Vagina (tissue), 2 donors: ENCODE measurements at regions not wholly inside any gene's neighbourhood (a gene's known extent, or its start where the extent isn't known, plus 50 kb on each side); places are given as distances from the start of the nearest gene placed in this dataset.

Experiments
- DNase-seq, 2 donors: peaks; one replicate each; pipeline ENCODE4 v3.0.0-alpha.2; 2017; ENCODE audit errors: extremely low spot score in 2 of 2
- H3K27ac ChIP-seq: fragments of 200-600 bp; sonication (generic); one replicate; pipeline ENCODE4 v1.5.1; 2019
- H3K27me3 ChIP-seq: fragments of 200-600 bp; sonication (generic); one replicate; pipeline ENCODE4 v1.5.1; 2019
- H3K36me3 ChIP-seq, 2 donors: fragments of 200-600 bp; sonication (generic); one replicate each; pipeline ENCODE4 v1.5.1; 2017 to 2019
- H3K4me1 ChIP-seq: fragments of 200-600 bp; sonication (generic); one replicate; pipeline ENCODE4 v1.5.1; 2019
- H3K4me3 ChIP-seq, 2 donors: fragments of 200-600 bp; sonication (generic); 1 replicate in 1 of 2; 2 replicates in 1 of 2; pipeline ENCODE4 v1.5.1; 2016 to 2019
- H3K9me3 ChIP-seq: fragments of 200-600 bp; sonication (generic); one replicate; pipeline ENCODE4 v1.5.1; 2019
- POLR2A ChIP-seq, 2 donors: fragments of 450-650 bp; IDR thresholded peaks; one replicate each; pipeline ENCODE4 v1.6.1; 2017; ENCODE audit warnings: antibody characterized with exemption in 2 of 2, mild to moderate bottlenecking in 2 of 2, moderate library complexity in 2 of 2
- POLR2AphosphoS5 ChIP-seq, 2 donors: sonication (generic); formaldehyde crosslinking; IDR thresholded peaks; one replicate each; pipeline ENCODE4 v1.9.0; 2017; ENCODE audit warnings: antibody characterized with exemption in 2 of 2, mild to moderate bottlenecking in 2 of 2, low read depth in 1 of 2; ENCODE audit not compliant: insufficient read depth in 1 of 2
- intact Hi-C: fragments of 100-400 bp; cut with DNase I; formaldehyde crosslinking; loops from one replicate; pipeline ENCODE4 v1.15.1; 2023
- TF ChIP-seq, protein P1 (sequence below), 3 experiments: fragments of 450-650 bp in 2 of 3; fragments of 200-600 bp in 1 of 3; sonication (generic) in 1 of 3; IDR thresholded peaks; one replicate each; pipeline ENCODE4 v1.5.1; 2017 to 2019; ENCODE audit warnings: antibody characterized with exemption in 3 of 3, mild to moderate bottlenecking in 2 of 3, moderate library complexity in 2 of 3

GRCh38 chr1:22267413-22268175 is 124.7 kb upstream of the WNT4 start:
- Histone ChIP-seq H3K4me1 (no peaks in the 10 kb centered on the region), H3K9me3 (no peaks in the 10 kb centered on the region), H3K4me3 (no peak overlapping the region), H3K36me3 (no peaks in the 10 kb centered on the region), H3K27ac (no peak overlapping the region), H3K27me3 (no peaks in the 10 kb centered on the region)
- intact Hi-C loops: no loop called here
- TF ChIP-seq, protein P1, sequence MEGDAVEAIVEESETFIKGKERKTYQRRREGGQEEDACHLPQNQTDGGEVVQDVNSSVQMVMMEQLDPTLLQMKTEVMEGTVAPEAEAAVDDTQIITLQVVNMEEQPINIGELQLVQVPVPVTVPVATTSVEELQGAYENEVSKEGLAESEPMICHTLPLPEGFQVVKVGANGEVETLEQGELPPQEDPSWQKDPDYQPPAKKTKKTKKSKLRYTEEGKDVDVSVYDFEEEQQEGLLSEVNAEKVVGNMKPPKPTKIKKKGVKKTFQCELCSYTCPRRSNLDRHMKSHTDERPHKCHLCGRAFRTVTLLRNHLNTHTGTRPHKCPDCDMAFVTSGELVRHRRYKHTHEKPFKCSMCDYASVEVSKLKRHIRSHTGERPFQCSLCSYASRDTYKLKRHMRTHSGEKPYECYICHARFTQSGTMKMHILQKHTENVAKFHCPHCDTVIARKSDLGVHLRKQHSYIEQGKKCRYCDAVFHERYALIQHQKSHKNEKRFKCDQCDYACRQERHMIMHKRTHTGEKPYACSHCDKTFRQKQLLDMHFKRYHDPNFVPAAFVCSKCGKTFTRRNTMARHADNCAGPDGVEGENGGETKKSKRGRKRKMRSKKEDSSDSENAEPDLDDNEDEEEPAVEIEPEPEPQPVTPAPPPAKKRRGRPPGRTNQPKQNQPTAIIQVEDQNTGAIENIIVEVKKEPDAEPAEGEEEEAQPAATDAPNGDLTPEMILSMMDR (IDR thresholded peaks at IDR 0.05): no peak
- TF ChIP-seq POLR2AphosphoS5 (IDR thresholded peaks at IDR 0.05; ENCODE audit: insufficient read depth in 1 of 2, low read depth in 1 of 2): no peak
- no peak for TF ChIP-seq POLR2A (IDR thresholded peaks at IDR 0.05)
- no peak for DNase-seq

DNA sequence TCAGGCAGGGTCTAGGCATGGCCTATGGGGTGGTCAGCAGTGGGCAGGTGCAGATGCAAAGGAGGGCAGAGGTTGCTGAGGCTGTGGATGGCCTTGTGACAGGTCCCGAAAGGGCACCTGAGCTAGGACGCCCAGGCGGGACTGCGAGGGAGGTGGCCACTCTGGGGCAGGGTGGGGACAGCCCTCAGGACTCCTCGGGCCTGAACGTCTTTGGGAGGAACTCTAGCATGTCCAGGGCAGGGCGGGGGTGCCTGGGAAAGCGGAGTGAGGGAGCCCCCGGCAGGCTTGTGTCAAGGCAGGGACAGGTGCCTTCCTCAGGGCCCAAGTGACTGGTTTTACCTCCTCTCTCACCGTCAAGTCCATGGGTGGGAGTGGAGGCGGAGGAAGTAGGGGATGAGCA is 125.4 kb upstream of the WNT4 start:
- intact Hi-C loops: no loop called here

DNA sequence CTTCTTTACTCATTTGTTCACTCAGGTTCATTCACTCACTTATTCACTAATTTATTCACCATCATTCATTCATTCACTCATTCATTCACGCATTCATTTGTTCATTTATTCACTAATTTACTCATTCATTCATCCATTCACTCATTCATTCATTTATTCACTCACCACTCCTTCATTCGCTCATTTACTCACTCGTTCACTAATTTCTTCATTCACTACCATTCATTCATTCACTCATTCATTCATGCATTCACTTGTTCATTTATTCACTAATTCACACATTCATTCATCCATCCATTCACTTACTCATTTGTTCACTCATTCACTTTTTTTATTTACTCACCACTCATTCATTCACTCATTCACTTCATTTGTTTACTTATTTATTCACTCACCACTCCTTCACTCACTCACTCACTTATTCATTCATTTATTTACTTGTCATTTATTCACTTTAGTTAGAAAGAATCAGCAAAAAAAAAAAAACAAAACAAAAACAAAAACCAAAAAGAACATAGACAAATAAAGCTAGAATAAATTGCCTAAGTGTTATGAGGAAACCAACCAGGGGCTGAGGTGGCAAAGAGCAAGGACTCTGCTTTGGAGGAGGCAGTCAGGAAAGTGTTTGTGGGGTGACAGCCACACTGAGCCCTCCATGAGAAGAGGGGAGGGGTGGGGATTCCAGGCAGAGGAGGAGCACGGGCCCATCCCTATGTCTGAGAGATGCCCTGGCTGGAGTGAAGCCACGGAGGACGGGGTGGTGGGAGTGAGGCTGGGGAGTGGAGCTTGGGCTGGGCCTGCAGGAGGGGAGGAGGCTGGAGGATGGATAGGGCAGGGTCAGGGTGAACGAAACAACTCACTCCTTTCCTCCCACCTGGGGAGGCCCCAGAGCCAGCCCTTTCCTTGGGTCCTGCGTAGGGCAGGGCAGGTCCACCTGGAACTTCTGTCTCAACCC is 129.2 kb upstream of the WNT4 start:
- H3K4me3 ChIP-seq: no peak overlapping the region
- H3K27me3 ChIP-seq: no peaks in the 10 kb centered on the region
- no peak for TF ChIP-seq POLR2A (IDR thresholded peaks at IDR 0.05)
- TF ChIP-seq POLR2AphosphoS5 (IDR thresholded peaks at IDR 0.05; ENCODE audit: insufficient read depth in 1 of 2, low read depth in 1 of 2): no peak
- TF ChIP-seq, protein P1 (IDR thresholded peaks at IDR 0.05): no peak
- H3K27ac ChIP-seq: no peak overlapping the region
- H3K36me3 ChIP-seq: no peaks in the 10 kb centered on the region
- no peak for DNase-seq
- H3K4me1 ChIP-seq: peaks cover 5% of the 10 kb centered on the region
- intact Hi-C loops: no loop called here
- no peaks in the 10 kb centered on the region for H3K9me3 ChIP-seq

More for the DNA sequence above, 125.4 kb upstream of the WNT4 start:
- no peaks in the 10 kb centered on the region for H3K27me3 ChIP-seq
- no peak for DNase-seq
- H3K27ac ChIP-seq: no peak overlapping the region
- no peaks in the 10 kb centered on the region for H3K9me3 ChIP-seq
- H3K4me1 ChIP-seq: no peaks in the 10 kb centered on the region
- H3K36me3 ChIP-seq: no peaks in the 10 kb centered on the region
- no peak overlapping the region for H3K4me3 ChIP-seq
- TF ChIP-seq, protein P1 (IDR thresholded peaks at IDR 0.05): no peak
- TF ChIP-seq POLR2AphosphoS5 (IDR thresholded peaks at IDR 0.05; ENCODE audit: insufficient read depth in 1 of 2, low read depth in 1 of 2) (no peak), POLR2A (IDR thresholded peaks at IDR 0.05) (no peak)

- no peak overlapping the region for H3K4me3 ChIP-seq
- TF ChIP-seq, protein P1 (IDR thresholded peaks at IDR 0.05): no peak
- no peak for TF ChIP-seq POLR2AphosphoS5 (IDR thresholded peaks at IDR 0.05; ENCODE audit: insufficient read depth in 1 of 2, low read depth in 1 of 2)
- no peak for TF ChIP-seq POLR2A (IDR thresholded peaks at IDR 0.05)
- intact Hi-C loops: no loop called here
- H3K27ac ChIP-seq: no peak overlapping the region
- H3K4me1 ChIP-seq: peaks cover 5% of the 10 kb centered on the region
- no peak for DNase-seq
- no peaks in the 10 kb centered on the region for H3K27me3 ChIP-seq
- H3K36me3 ChIP-seq: no peaks in the 10 kb centered on the region
- H3K9me3 ChIP-seq: no peaks in the 10 kb centered on the region
Measured at GRCh38 chr1:22273686-22274681, 131.1 kb upstream of the WNT4 start.
